DND-41 (cell line): ENCODE measurements at regions not wholly inside any gene's neighbourhood (a gene's known extent, or its start where the extent isn't known, plus 50 kb on each side); places are given as distances from the start of the nearest gene placed in this dataset.

Experiments
- ATAC-seq: fragments of 200-7000 bp; cut with Tn5 transposase; 3 replicates; pipeline ENCODE4 v1.9.1; 2021; ENCODE audit warnings: low read depth; ENCODE audit not compliant: insufficient read depth
- DNase-seq: peaks from one replicate; pipeline ENCODE4 v3.0.0-alpha.2; 2020
- H2AFZ ChIP-seq: 2 replicates; pipeline ENCODE4 v1.6.0; 2012; ENCODE audit warnings: low read depth, low read length
- H3K27ac ChIP-seq: 2 replicates; pipeline ENCODE4 v1.5.1; 2012; ENCODE audit warnings: low read length, inconsistent platforms
- H3K27me3 ChIP-seq: fragments of 200-600 bp; sonication (generic); 2 replicates; pipeline ENCODE4 v1.6.0; 2012; ENCODE audit warnings: low read length, mild to moderate bottlenecking, inconsistent platforms; ENCODE audit not compliant: insufficient read depth, poor library complexity
- H3K36me3 ChIP-seq: 2 replicates; pipeline ENCODE4 v1.5.1; 2012; ENCODE audit warnings: low read length, inconsistent platforms; ENCODE audit not compliant: insufficient read depth
- H3K4me1 ChIP-seq: 2 replicates; pipeline ENCODE4 v1.5.1; 2012; ENCODE audit warnings: mild to moderate bottlenecking, low read length; ENCODE audit not compliant: insufficient read depth
- H3K4me2 ChIP-seq: 2 replicates; pipeline ENCODE4 v1.6.0; 2012; ENCODE audit warnings: mild to moderate bottlenecking, moderate library complexity, low read length, inconsistent platforms; ENCODE audit not compliant: insufficient read depth
- H3K4me3 ChIP-seq, 2 experiments: fragments of 200-600 bp in 1 of 2; shearing (Covaris generic) in 1 of 2; 2 replicates each; pipeline ENCODE4 v1.5.1; 2012 to 2016; ENCODE audit warnings: inconsistent platforms in 2 of 2, low read length in 2 of 2, mild to moderate bottlenecking in 2 of 2, low read depth in 1 of 2, moderate library complexity in 1 of 2
- H3K79me2 ChIP-seq: 2 replicates; pipeline ENCODE4 v1.6.0; 2012; ENCODE audit warnings: low read length, inconsistent platforms; ENCODE audit not compliant: insufficient read depth
- H3K9ac ChIP-seq: 2 replicates; pipeline ENCODE4 v1.6.0; 2012; ENCODE audit warnings: low read depth, mild to moderate bottlenecking, inconsistent platforms, low read length, moderate library complexity
- H3K9me3 ChIP-seq: 2 replicates; pipeline ENCODE4 v1.5.1; 2012; ENCODE audit warnings: low read length, moderate library complexity, mild to moderate bottlenecking, inconsistent platforms; ENCODE audit not compliant: insufficient read depth, severe bottlenecking
- H4K20me1 ChIP-seq: 2 replicates; pipeline ENCODE4 v1.6.0; 2012; ENCODE audit warnings: low read length; ENCODE audit not compliant: insufficient read depth
- CTCF ChIP-seq: IDR thresholded peaks from 2 replicates; pipeline ENCODE4 v1.5.1; 2012; ENCODE audit warnings: borderline replicate concordance, low read length, moderate library complexity, mild to moderate bottlenecking; ENCODE audit not compliant: poor library complexity, severe bottlenecking; ENCODE audit errors: extremely low read depth
- EZH2 ChIP-seq: IDR thresholded peaks from 3 replicates; pipeline ENCODE4 v1.6.1; 2012; ENCODE audit warnings: borderline replicate concordance, low read depth, mild to moderate bottlenecking, moderate library complexity, low read length, inconsistent platforms; ENCODE audit not compliant: severe bottlenecking

GRCh38 chr1:182119631-182120030, 58.1 kb upstream of the ZNF648 start:
- Histone ChIP-seq H3K27me3 (peaks cover 3% of the 10 kb centered on the region), H2AFZ (no peak overlapping the region), H3K79me2 (no peaks in the 10 kb centered on the region), H4K20me1 (no peaks in the 10 kb centered on the region), H3K4me2 (no peak overlapping the region), H3K9me3 (no peaks in the 10 kb centered on the region), H3K9ac (no peak overlapping the region), H3K27ac (no peak overlapping the region), H3K4me3 (no peak overlapping the region), H3K4me1 (peaks cover 6% of the 10 kb centered on the region; the same call in 1 of the 2 replicates), H3K36me3 (no peaks in the 10 kb centered on the region)
- ATAC-seq (no peak), DNase-seq (no peak)
- no peak for TF ChIP-seq EZH2
- no peak for TF ChIP-seq CTCF

GRCh38 chr1:182118851-182119250, 57.3 kb upstream of the ZNF648 start:
- DNase-seq, result no peak
- H3K4me1 ChIP-seq, result peaks cover 6% of the 10 kb centered on the region; the same call in 1 of the 2 replicates

GRCh38 chr1:182114627-182115023, 53.1 kb upstream of the ZNF648 start:
- H3K4me1 ChIP-seq, result no peaks in the 10 kb centered on the region
- DNase-seq (no peak), ATAC-seq (no peak; the same call in 2 of the 3 replicates)
- TF ChIP-seq CTCF (no peak), EZH2 (no peak)
- no peak overlapping the region for H3K9ac ChIP-seq
- H3K27me3 ChIP-seq, result peaks cover 7% of the 10 kb centered on the region
- no peaks in the 10 kb centered on the region for H3K79me2 ChIP-seq
- H3K4me2 ChIP-seq, result no peak overlapping the region
- H3K9me3 ChIP-seq, result no peaks in the 10 kb centered on the region
- no peaks in the 10 kb centered on the region for H4K20me1 ChIP-seq
- H3K27ac ChIP-seq, result no peak overlapping the region
- H3K36me3 ChIP-seq, result no peaks in the 10 kb centered on the region
- H2AFZ ChIP-seq, result no peak overlapping the region
- no peak overlapping the region for H3K4me3 ChIP-seq

More at GRCh38 chr1:182118851-182119250, 57.3 kb upstream of the ZNF648 start:
- no peaks in the 10 kb centered on the region for H4K20me1 ChIP-seq
- TF ChIP-seq EZH2 (no peak), CTCF (no peak)
- H2AFZ ChIP-seq, result no peak overlapping the region
- no peaks in the 10 kb centered on the region for H3K36me3 ChIP-seq
- no peak overlapping the region for H3K27ac ChIP-seq
- ATAC-seq, result no peak
- no peak overlapping the region for H3K4me3 ChIP-seq
- H3K79me2 ChIP-seq, result no peaks in the 10 kb centered on the region
- peaks cover 3% of the 10 kb centered on the region for H3K27me3 ChIP-seq
- no peak overlapping the region for H3K9ac ChIP-seq
- no peaks in the 10 kb centered on the region for H3K9me3 ChIP-seq
- no peak overlapping the region for H3K4me2 ChIP-seq
